NOMO-1 treated with dmso at 0.1 percent for 144 hours (cell line): ENCODE measurements at regions not wholly inside any gene's neighbourhood (a gene's known extent, or its start where the extent isn't known, plus 50 kb on each side); places are given as distances from the start of the nearest gene placed in this dataset.
A peak's percentile ranks its signal among the peaks of the same experiment; 100 is the strongest.
"Not testable (repeated sequence)": the region's sequence is repeated elsewhere in the genome, so short reads cannot be mapped to it uniquely, and the experiment has no call there.

Experiments used
- DNase-seq: peaks from one replicate; lab custom pipeline; 2025; ENCODE audit not compliant: unreplicated experiment; lab: John Stamatoyannopoulos, UW

- DNase-seq = no peak
Measured at GRCh38 chr1:159641221-159641620, 53.6 kb downstream of the APCS start.

- DNase-seq = peak; percentile 81
Measured at GRCh38 chr1:159646687-159647086, 59.1 kb downstream of the APCS start.

GRCh38 chr1:159647616-159648015, 60.0 kb downstream of the APCS start:
- no peak for DNase-seq

GRCh38 chr1:159652506-159652905, 61.9 kb downstream of the CRP start:
- no peak for DNase-seq

GRCh38 chr1:159653201-159653600, 61.2 kb downstream of the CRP start:
- DNase-seq = no peak

- DNase-seq = not testable (repeated sequence)
Measured at GRCh38 chr1:159657477-159657876, 56.9 kb downstream of the CRP start.
